ENCODE measurements at regions not wholly inside any gene's neighbourhood (a gene's known extent, or its start where the extent isn't known, plus 50 kb on each side); places are given as distances from the start of the nearest gene placed in this dataset.

GRCh38 chr20:7665376-7665775 is 274.9 kb downstream of the HAO1 start:
- DNase-seq = no peak

- DNase-seq = no peak
Observed at GRCh38 chr20:7667194-7667593, 273.1 kb downstream of the HAO1 start.

- DNase-seq = no peak
Observed at GRCh38 chr20:7672571-7672970, 267.7 kb downstream of the HAO1 start.

- no peak for DNase-seq
Observed at GRCh38 chr20:7673841-7674240, 266.4 kb downstream of the HAO1 start.

- no peak for DNase-seq
Observed at GRCh38 chr20:7682916-7683315, 257.3 kb downstream of the HAO1 start.

GRCh38 chr20:7687065-7687464 is 253.2 kb downstream of the HAO1 start:
- no peak for DNase-seq

- DNase-seq = no peak
Observed at GRCh38 chr20:7689151-7689550, 251.1 kb downstream of the HAO1 start.

- no peak for DNase-seq
Observed at GRCh38 chr20:7691647-7692269, 248.5 kb downstream of the HAO1 start.

GRCh38 chr20:7692478-7692877 is 247.8 kb downstream of the HAO1 start:
- DNase-seq = no peak

GRCh38 chr20:7693761-7694160 is 246.5 kb downstream of the HAO1 start:
- DNase-seq = no peak

- DNase-seq = no peak
Observed at GRCh38 chr20:7695051-7695495, 245.2 kb downstream of the HAO1 start.

GRCh38 chr20:7695635-7696034 is 244.6 kb downstream of the HAO1 start:
- no peak for DNase-seq

GRCh38 chr20:7696311-7696710 is 243.9 kb downstream of the HAO1 start:
- no peak for DNase-seq

- no peak for DNase-seq
Observed at GRCh38 chr20:7702141-7702540, 238.1 kb downstream of the HAO1 start.

- DNase-seq = peak; percentile 95 to 98
Observed at GRCh38 chr20:7703551-7703961, 236.7 kb downstream of the HAO1 start.

GRCh38 chr20:7703996-7704395 is 236.3 kb downstream of the HAO1 start:
- peak; percentile 70 to 81 for DNase-seq

GRCh38 chr20:7708112-7708511 is 232.1 kb downstream of the HAO1 start:
- no peak for DNase-seq

- no peak for DNase-seq
Observed at GRCh38 chr20:7708782-7709181, 231.5 kb downstream of the HAO1 start.

- DNase-seq = peak; percentile 92
Observed at GRCh38 chr20:7710440-7710839, 229.8 kb downstream of the HAO1 start.

- DNase-seq = no peak
Observed at GRCh38 chr20:7712661-7713060, 227.6 kb downstream of the HAO1 start.

GRCh38 chr20:7714549-7714948 is 225.7 kb downstream of the HAO1 start:
- DNase-seq = no peak

- no peak for DNase-seq
Observed at GRCh38 chr20:7716286-7716972, 223.8 kb downstream of the HAO1 start.

GRCh38 chr20:7722564-7722963 is 217.7 kb downstream of the HAO1 start:
- no peak for DNase-seq

- DNase-seq = no peak
Observed at GRCh38 chr20:7723284-7723683, 217.0 kb downstream of the HAO1 start.

- DNase-seq = no peak
Observed at GRCh38 chr20:7728338-7728737, 211.9 kb downstream of the HAO1 start.

Measured in SHP77 (cell line).